NCI-H524 treated with DMSO at 0.1 percent for 48 hours (cell line): ENCODE measurements at regions not wholly inside any gene's neighbourhood (a gene's known extent, or its start where the extent isn't known, plus 50 kb on each side); places are given as distances from the start of the nearest gene placed in this dataset.
A peak's percentile ranks its signal among the peaks of the same experiment; 100 is the strongest.
"Not testable (repeated sequence)": the region's sequence is repeated elsewhere in the genome, so short reads cannot be mapped to it uniquely, and the experiment has no call there.

Experiments
- DNase-seq: peaks from one replicate; lab custom pipeline; 2025; lab: John Stamatoyannopoulos, UW

DNA sequence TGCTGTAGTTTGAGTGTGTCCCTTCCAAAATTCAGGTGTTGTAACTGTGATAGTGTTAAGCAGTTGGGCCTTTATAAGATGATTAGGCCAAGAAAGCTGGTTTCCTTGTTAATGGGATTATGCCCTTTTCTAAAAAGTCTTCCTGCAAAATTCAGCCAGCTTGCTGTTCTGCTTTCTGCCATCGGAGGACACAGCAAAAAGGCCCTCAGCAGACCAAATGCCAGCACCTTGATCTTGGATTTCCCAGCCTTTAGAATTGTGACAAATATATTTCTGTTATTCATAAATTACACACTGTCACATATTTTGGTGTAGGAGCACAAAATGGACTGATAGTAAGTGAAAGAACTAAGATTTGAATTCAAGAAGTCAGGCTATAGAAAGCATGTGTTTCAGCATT, 203.2 kb downstream of the IZUMO3 start:
- DNase-seq, result peak; percentile 10

DNA sequence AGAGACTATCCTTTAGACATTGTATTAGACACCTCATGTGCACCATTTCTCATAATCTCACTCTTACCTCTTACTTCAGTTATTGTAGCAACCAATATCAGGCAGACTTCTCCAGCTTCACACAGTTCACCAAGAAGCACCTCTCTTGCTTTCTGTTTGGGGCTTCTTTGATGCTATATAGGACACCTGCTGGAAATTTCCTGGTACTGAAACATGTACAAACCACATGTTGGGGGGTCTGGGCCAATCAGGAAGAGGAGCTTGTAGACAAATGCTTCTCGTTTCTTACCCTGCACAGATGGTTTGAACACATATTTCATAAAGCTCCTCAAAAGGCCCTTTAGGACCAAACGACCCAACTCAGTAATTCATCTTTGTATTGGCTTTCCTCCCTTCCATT, 212.1 kb downstream of the IZUMO3 start:
- no peak for DNase-seq

DNA sequence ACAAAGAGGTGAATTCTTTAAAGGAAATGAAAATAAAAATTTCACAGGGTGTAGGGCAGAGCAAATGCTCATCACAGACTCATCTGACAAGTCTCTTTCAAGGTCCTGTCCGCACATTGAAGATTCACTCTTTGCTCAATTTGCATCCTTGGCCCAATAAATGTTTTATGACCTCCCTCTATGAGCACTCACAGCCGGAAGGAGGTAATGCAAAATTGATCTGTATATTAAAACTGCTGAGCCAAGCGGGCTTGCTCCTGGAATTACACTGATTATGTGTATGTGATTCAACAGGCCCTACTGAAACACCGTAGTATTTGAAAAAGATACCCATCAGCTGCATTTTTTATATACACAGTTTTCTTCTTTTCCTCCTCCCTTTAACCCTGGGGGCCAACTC, 246.8 kb downstream of the IZUMO3 start:
- DNase-seq, result no peak

DNA sequence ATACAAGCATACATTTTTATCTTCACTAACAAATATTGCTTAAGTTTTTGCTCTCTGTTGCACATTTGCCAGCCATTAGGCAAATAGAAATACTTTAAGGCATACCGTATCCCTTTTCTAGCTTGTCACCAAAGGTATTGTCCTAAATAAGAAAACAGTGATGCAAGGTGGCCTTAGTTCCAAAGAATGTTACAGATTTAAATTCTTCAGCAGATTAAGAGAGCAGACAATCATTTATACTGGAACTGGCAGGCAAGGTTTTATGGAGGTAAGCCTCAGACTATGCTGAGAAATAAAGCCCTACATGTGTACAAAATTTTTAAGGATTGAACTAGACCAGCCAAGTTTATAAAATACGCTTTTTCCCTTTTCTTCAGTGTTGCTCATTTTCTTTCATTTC, 247.8 kb downstream of the IZUMO3 start:
- no peak for DNase-seq

DNA sequence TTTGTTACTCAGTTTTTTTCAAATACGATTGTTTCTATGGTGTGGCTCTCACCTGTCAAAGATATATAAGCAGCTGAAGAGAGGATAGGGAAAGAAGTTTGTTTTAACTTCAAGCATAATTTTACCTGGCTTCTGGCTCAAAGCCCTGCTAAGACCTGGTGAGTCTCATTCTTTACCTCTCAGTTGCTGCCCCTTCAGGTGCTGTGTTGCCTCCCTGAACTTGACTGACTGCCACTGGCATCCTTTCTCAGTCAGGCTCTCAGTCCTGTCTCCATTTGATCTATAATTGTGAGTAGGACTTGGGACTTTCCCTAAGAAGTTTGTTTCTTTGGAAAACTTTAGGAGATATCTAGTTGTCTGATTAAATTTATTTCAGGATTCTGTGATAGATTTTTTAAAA, 249.6 kb downstream of the IZUMO3 start:
- DNase-seq, result no peak

DNA sequence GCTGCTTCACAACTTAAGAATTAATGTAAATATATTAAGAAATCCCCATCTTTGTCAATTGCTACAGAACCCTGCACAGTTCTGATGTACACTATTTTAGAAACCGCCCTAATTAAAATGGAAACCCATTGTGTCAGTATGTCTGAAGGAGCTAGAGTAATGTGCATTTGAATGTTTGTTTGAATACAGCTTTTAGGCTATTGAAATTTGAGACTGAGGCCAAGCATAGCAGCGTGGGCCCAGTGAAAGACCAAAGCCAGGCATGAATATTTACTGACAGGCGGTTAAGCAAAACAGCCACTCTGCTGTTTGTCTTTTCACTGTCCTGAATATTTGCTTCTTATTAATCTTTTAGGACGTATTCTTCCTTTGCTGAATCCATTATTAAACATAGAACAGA, 252.3 kb downstream of the IZUMO3 start:
- DNase-seq, result no peak

DNA sequence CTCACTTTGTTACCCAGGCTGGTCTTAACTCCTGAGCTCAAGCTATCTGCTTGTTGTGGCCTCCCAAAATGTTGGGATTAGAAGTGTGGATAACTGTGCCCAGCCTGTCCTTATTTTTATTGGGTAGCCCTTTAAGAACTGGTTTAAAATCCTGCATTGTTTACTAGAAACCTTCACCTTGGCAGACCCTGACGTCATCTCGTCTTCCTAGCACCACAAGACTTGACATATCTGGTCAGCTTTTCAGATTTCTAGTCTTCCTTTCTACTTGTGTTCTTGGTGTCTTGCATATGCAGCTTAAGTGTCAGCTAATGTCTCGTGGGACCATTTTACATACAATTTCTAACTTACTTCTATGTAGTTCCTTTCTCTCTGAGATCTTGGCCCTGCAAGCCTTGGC, 258.9 kb downstream of the IZUMO3 start:
- DNase-seq, result no peak

DNA sequence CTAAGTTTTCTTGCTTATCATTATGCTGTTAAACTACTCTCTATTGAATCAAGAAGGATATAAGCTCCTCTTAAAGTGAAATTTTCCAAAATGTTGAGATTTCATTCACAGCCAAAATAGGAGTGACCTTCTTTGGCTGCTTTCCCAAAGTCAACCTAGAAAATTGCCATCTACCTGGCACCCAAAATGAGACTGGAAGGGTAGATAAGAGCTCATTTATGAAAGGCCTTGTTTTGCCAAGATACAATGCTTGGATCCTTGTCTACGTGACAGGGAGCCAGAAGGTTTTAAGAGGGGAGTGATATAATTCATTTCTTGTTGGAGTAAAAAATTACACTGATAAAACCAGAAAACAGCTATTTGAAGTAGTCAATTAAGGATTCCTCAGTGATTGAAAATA, 287.1 kb downstream of the IZUMO3 start:
- no peak for DNase-seq

DNA sequence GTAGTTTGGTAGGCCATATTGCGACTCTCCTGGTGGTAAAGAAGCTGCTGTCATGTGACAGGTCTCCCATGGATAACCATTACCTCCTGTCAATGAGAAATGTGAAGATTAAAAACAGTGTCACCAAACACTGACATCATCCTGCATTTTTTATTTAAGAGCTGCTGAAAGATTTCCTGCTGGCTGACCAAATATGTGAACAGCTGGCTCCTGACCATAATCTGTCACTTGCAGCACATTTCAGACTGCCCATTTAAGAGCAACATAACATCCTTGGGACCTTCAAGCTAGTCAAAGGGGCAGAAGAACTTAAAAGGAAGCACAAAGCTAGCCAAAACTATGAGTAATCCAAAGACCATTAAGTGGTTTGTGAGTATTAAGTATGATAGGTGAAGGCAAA, 288.0 kb downstream of the IZUMO3 start:
- DNase-seq, result peak; percentile 84

DNA sequence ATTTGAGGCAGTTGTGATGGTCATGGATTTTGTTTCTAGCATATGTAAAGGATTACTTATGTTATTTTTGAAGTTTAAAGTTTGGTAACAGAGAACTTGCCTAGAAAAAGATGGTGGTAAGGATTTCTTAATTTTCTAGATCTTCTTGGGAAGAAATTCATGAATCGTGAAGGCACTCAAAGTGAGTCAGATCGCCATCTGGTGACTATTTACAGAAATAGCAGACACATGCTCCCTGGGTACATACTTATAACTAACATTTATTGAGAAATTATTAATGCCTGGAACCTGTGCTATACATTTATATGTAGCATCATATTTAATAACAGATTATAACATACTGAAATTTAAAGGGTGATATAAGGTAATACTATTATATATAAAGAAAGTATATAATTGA, 299.7 kb downstream of the IZUMO3 start:
- DNase-seq, result no peak

DNA sequence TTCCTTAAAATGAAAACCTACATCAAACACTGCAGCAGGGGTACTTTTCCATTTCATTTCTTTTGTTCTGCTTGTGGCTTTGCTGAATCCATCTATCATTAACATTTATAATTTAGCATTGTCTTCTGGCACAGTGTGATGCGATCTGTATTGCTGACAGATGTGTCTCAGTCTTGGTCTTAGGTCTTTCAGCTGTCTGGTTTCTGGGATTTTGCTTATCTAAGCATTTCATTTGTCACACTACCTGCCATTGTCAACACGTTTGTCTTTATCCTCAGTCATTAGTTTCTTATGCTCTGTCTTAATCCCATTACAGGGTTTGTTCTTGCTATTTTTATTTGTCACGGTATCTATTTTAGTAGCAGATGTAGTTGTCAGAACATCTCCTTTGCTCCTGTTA, 303.1 kb downstream of the IZUMO3 start:
- DNase-seq, result no peak

DNA sequence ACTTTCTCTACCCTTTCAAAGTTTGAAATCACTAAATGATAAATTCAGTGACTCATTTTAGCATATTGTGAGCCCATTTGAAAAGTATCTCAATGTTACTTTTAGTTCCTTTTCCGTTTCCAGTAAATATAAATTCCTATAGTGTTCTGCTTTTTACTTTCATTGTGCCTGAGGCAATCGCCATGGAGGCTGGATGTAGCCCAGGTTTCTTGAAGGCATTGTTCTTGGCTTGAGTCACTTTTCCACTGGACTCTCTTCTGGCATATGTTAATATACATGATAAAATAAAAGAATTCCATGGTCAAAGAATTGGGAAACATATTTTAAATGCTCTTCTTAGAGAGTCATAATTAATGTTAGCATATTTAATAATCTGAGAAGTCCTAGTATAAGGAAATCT, 327.0 kb downstream of the IZUMO3 start:
- no peak for DNase-seq

DNA sequence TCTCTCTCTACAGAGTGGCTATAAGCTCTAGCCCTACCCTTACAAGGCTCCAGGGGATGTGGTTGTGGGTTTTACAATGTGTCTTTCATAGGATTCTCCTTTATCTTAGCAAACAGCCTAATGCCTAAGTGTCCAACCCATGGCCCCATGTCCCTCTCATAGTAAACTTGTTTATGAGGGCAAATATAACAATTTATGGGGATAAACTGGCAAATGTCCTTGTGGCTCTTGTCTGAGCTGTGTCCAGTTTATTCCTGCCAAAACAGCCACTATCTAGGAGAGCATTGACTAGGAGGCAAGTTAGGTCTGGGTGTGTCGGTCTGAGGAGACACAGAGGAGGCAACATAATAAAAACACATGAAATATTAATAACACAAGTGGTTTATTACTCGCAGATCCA, 335.1 kb downstream of the IZUMO3 start:
- no peak for DNase-seq

DNA sequence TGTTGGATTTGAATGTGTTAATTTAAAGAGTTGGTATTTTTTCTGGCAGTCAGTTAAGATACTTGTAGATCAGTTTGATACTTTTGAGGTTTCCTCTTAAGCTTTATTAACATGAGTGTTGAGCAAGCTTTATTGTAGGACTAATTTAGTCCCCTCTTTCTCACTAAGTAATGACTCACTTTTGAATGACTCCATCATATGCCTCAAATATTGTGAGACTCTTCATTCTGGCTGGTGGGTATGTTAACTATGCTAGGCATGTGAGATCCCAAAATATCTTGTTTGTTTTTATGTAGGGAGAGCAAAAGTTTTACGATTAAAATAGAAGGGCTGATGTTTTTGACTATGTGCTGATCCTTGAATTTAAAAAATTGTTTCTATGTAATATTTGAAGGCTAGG, 355.7 kb downstream of the IZUMO3 start:
- no peak for DNase-seq

DNA sequence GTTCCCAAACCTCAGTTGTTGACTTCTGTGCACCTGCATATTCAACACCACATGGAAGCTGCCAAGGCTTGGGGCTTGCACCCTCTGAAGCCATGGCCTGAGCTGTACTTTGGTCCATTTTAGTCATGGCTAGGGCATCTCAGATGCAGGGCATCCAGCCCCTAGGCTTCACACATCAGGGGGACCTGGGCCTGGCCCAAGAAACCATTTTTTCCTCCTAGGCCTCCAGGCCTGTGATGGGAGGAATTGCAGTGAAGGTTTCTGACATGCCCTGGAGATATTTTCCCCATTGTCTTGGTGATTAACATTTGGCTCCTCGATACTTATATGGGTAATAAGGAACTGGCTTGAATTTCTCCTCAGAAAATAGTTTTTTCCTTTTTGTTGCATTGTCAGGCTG, 354.5 kb upstream of the ELAVL2 start:
- DNase-seq, result not testable (repeated sequence)

DNA sequence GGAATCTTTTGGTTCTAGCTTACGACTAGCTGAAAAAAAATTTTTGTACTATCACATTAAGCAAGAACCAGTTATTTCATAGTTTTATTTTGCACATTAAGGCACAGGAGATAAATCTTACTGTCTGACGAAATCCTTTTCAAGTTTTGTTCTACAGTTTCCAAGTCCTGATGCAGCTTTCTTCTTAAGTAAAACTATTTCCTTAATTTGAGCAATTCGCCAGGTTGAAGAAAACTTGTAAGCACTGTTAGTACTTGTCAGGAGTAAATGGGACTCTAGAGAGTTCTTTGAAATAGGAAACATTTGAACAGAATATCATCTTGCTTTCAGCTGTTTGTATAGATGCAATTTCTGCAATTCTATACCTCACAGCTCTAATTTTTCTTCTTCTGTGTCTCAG, 318.8 kb upstream of the ELAVL2 start:
- no peak for DNase-seq

DNA sequence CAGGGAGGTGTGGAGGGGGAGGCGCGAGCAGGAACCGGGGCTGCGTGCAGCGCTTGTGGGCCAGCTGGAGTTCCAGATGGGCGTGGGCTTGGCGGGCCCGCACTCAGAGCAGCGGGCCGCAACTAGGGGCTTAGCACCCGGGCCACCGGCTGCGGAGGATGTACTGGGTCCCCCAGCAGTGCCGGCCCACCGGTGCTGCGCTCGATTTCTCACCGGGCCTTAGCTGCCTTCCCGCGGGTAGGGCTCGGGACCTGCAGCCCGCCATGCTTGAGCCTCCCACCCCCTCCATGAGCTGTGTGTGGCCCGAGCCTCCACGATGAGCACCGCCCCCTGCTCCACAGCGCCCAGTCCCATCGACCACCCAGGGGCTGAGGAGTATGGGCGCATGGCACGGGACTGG, 309.0 kb upstream of the ELAVL2 start:
- DNase-seq, result not testable (repeated sequence)

DNA sequence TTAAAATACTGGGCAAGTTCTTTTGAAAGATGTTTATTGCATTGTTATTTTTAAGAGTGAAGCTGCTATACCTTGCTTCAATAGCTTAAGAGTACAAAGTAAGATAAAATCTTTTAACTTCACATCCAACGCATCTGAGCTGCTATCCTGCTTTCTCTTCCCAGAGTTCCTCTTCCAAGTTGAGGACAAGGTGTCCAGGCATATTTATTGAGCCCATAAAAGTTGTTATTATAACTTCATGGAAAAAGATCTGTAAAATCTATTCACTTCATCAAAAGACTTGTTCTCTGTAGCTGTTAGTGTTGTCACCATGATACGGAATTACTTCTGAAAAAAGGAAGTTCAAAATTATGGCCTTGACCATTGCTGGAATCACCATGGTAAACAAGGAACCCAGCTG, 306.2 kb upstream of the ELAVL2 start:
- DNase-seq, result no peak

DNA sequence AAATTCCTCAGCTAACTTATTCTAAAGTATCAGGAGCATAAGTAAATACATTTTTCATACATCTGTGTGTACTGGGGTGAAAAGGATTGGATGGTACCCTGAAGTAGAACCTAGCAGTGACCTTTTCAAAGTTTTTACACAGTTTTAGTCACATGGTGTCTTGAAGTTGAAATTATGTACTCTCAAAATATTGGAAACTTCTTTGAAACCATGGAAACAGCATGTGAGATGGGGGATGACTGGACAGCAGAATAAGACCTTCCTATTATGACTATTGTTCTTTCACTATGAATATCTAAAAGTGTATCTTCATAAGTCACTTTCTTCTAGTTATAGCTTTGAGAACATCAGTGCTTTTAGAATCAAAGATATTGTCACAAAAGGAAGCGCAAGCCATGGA, 301.5 kb upstream of the ELAVL2 start:
- DNase-seq, result no peak

DNA sequence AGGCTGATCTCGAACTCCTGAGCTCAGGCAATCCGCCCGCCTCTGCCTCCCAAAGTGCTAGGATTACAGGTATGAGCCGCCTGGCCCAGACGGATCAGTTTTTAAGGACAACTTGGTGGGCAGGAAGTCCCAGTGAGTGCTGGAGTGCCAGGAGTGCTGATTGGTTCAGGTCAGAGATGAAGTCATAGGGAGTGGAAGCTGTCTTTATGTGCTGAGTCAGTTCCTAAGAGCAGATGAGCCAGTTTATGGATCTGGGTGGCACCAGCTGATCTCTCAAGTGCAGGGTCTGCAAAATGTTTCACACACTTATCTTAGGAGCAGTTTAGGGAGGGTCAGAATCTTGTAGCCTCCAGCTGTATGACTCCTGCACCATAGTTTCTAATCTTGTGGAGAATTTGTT, 292.1 kb upstream of the ELAVL2 start:
- DNase-seq, result no peak

DNA sequence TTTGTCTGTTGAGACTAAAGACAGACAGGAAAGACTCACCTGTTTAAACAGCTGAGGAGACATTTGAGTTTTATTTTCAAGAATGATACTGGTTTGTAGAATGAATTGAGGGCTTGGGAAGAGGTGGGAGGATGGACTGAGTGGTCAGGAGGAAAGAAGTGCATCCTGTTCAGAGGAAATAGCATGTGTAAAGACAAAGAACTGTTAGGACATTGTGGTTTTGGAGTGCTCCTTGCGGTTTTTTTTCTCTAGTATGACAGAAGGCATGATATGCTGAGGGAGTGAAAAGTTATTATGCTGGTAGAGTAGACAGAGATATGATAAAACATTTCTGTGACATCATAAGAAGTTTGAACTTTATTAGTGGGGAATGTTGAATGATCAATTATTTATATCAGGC, 270.7 kb upstream of the ELAVL2 start:
- DNase-seq, result no peak

DNA sequence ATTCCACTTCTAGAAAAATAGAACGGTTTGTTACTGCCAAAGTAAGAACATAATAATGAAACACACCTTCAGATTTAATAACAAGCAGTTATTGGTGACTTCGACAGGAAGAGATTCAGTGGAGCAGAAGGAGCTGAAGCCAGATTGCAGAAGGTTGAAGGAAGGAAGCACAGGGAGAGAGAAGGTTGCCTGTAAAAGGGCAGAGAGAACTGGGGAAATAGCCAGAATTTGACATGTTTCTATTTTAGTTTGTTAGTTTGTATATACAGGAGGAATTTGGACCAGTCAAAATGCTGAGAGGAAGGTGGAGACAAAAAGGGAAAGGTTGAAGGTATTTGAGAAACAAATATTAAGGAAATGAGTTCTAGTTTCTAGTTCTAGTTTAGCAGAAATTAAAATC, 269.2 kb upstream of the ELAVL2 start:
- no peak for DNase-seq

DNA sequence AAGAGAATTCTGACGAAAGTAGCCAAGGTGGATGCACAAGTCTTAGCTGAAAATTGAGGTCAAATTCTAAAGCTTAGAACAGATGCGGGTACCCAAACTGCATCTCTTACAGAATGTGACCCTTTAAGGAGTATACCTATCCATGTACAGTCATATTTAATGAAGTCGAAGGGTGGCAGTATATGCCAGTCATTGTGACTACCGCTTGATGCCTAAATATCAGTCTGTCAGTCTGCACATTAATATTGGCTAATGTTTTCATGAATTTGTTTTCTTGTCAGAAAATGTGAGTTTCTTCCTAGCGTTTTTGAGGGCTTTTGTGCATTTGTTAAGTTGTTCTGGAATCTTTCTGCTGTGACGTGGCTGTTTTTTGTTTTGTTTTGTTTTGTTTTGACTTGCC, 264.5 kb upstream of the ELAVL2 start:
- DNase-seq, result no peak

DNA sequence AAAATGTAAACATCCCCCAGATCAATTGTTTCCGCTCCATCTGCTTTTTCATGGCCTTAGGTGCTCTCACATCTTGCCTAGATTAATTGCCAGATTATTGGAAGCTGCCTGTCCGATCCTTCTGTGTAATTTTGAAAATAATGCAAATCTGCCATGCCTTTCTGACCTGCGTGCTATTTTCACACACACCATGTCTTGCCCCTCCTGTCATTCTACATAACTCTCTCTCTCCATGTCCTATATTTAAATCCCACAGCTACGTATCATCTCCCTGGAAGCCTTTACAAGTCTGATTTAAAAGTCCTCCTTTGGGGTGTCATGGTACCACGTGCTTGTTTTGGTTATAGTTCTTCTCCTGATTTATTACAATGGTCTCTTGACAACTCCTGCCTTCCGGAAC, 247.6 kb upstream of the ELAVL2 start:
- DNase-seq, result no peak

DNA sequence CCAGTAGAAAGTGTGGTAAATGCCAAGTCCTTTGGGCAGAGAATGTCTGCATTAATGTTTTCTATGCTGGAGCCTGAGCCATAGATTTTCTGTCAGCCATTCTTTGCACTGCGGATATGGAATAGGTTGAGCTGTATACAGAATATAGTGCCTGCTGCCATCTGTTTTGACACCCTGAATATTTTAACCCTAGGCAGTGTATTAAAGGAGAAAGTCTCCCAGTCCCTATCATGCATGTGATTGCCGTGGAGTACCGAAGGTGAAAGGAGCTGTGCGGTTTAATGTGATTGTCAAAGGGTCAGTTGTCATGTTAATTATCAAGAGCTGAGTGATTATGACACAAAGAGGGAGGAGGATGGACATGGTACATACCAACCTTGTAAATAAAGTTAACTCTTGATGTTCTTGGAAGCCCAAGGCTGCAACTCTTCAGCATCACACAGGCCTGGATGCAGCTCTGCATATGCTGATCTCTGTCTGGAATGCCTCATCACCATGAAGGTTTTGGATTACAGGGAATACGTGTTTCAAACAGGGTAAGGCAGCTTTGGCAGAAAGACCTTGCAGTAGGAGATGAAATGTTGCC, 247.1 kb upstream of the ELAVL2 start:
- no peak for DNase-seq
